HFF-Myc (cell line): ENCODE measurements at regions not wholly inside any gene's neighbourhood (a gene's known extent, or its start where the extent isn't known, plus 50 kb on each side); places are given as distances from the start of the nearest gene placed in this dataset.
"Not testable (repeated sequence)": the region's sequence is repeated elsewhere in the genome, so short reads cannot be mapped to it uniquely, and the experiment has no call there.

Experiments
- DNase-seq: peaks from one replicate; pipeline ENCODE4 v3.0.0-alpha.2; 2011; ENCODE audit warnings: low read depth; ENCODE audit errors: extremely low read depth
- H3K4me3 ChIP-seq: replicated peaks from 2 replicates; pipeline ENCODE4 v1.5.1; 2011; ENCODE audit warnings: low read depth, mild to moderate bottlenecking, control low read depth, low read length
- TF ChIP-seq, protein P1 (sequence below): IDR thresholded peaks from 2 replicates; pipeline ENCODE4 v1.5.1; 2012; ENCODE audit warnings: mild to moderate bottlenecking, low read depth, low read length, control low read depth; ENCODE audit errors: missing control alignments

GRCh38 chr15:84151205-84151931 lies 84.2 kb upstream of the GOLGA6L4 start:
- no peak overlapping the region for H3K4me3 ChIP-seq
- TF ChIP-seq, protein P1, sequence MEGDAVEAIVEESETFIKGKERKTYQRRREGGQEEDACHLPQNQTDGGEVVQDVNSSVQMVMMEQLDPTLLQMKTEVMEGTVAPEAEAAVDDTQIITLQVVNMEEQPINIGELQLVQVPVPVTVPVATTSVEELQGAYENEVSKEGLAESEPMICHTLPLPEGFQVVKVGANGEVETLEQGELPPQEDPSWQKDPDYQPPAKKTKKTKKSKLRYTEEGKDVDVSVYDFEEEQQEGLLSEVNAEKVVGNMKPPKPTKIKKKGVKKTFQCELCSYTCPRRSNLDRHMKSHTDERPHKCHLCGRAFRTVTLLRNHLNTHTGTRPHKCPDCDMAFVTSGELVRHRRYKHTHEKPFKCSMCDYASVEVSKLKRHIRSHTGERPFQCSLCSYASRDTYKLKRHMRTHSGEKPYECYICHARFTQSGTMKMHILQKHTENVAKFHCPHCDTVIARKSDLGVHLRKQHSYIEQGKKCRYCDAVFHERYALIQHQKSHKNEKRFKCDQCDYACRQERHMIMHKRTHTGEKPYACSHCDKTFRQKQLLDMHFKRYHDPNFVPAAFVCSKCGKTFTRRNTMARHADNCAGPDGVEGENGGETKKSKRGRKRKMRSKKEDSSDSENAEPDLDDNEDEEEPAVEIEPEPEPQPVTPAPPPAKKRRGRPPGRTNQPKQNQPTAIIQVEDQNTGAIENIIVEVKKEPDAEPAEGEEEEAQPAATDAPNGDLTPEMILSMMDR: no peak
- no peak for DNase-seq

GRCh38 chr15:84152381-84152979 lies 83.1 kb upstream of the GOLGA6L4 start:
- H3K4me3 ChIP-seq, DNase-seq: not testable (repeated sequence)

DNA sequence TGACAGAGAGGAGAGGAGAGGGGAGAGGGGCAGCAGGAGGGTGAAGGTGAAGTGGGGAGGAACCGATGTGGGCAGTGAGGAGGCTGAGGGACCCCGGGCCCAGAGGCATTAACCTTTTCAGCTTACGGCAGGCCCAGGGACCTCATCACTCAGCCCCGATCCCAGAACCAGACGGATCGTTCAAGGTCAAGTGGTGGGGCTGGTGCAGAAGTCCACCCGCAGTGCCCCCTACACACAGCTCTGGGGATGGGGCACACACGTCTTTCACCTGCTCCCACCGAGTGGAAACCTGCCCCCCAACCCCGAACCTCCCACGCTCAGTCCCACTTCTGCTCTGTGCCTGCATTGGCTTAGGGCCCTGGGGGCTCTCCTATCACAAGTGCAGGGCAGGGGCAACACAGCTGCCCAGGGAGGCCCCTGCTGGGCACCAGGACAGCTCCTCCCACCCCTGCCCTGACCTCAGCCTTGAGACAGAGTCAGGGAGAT lies 81.9 kb upstream of the GOLGA6L4 start:
- not testable (repeated sequence) for DNase-seq, H3K4me3 ChIP-seq

- H3K4me3 ChIP-seq: not testable (repeated sequence)
Observed at GRCh38 chr15:84154314-84154713, 81.3 kb upstream of the GOLGA6L4 start.

GRCh38 chr15:84154787-84155186 lies 80.8 kb upstream of the GOLGA6L4 start:
- not testable (repeated sequence) for H3K4me3 ChIP-seq, DNase-seq

More at GRCh38 chr15:84154314-84154713, 81.3 kb upstream of the GOLGA6L4 start:
- not testable (repeated sequence) for DNase-seq

GRCh38 chr15:84155792-84156587 lies 79.6 kb upstream of the GOLGA6L4 start:
- not testable (repeated sequence) for H3K4me3 ChIP-seq, DNase-seq

- DNase-seq, H3K4me3 ChIP-seq: not testable (repeated sequence)
Observed at GRCh38 chr15:84156588-84156840, 79.1 kb upstream of the GOLGA6L4 start.

DNA sequence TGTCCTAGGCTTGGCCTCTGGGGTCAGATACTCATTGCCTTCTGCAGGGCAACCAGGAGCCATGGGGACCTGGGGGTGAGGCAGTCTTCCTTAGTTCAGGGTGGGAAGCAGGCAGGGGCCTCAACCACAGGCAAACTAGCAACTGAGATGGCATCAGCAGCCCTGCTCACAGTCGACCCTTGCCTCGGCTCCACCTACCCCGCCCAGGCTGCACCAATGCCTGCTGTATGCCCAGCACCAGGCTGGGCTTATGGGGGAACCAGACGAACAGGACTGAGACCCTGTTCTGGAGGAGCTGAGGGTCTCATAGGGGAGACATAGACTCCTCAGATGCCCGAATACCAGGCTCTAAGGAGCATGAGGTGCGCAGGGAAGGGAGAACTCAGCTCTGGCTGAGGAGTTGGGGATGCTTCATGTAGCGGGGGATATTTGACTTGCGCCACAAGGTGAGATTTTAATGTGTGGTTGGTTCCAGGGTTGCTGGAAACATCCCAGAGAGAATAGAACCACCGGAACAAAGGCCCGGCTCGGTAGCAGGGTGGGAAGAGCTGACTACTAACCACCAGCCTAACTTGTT lies 78.4 kb upstream of the GOLGA6L4 start:
- not testable (repeated sequence) for DNase-seq, H3K4me3 ChIP-seq

GRCh38 chr15:84157857-84158256 lies 77.7 kb upstream of the GOLGA6L4 start:
- not testable (repeated sequence) for DNase-seq, H3K4me3 ChIP-seq

GRCh38 chr15:84159346-84160269 lies 76.0 kb upstream of the GOLGA6L4 start:
- not testable (repeated sequence) for DNase-seq, H3K4me3 ChIP-seq

- H3K4me3 ChIP-seq, DNase-seq: not testable (repeated sequence)
Observed at GRCh38 chr15:84164423-84165292, 70.9 kb upstream of the GOLGA6L4 start.

DNA sequence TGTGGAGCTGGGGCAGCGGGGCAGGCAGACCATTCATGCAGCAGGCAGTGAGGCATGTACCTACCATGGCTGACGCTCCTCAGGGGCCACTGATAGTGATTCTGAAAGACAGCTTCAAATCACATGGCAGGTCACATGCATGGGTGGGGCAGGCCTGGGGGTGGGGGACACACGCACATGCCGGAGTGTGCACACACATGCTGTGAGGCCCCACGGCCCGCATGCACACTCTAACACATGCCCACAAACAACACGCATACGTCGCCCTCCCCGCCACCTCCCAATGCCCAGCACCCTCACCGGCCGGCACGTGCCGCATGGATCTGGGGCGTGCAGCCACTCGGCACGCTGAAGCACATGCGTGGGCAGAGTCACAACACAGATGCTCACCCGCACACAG lies 65.5 kb upstream of the GOLGA6L4 start:
- not testable (repeated sequence) for DNase-seq, H3K4me3 ChIP-seq

DNA sequence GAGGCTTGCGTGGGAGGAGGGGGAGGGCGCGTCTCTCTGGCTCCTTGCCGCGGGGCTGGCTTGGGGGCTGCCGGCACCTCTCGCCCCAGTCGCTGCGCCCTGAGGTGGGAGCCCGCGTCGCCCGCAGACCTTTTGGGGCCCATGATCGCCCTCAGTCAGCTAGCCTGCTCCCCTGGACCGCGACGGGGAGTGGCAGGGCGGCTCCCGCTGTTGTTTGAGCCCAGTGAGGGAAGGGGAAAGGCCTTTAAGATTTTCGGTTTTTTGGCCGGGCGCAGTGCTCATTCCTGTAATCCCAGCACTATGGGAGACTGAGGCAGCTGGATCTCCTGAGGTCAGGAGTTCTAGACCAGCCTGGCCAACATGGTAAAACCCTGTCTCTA lies 62.4 kb upstream of the GOLGA6L4 start:
- H3K4me3 ChIP-seq, DNase-seq: not testable (repeated sequence)
